DND-41 (cell line): ENCODE measurements at regions not wholly inside any gene's neighbourhood (a gene's known extent, or its start where the extent isn't known, plus 50 kb on each side); places are given as distances from the start of the nearest gene placed in this dataset.

Experiments used
- EZH2 ChIP-seq: IDR thresholded peaks from 3 replicates; pipeline ENCODE4 v1.6.1; 2012; ENCODE audit warnings: borderline replicate concordance, low read depth, mild to moderate bottlenecking, moderate library complexity, low read length, inconsistent platforms; ENCODE audit not compliant: severe bottlenecking
- TF ChIP-seq, protein P1 (sequence below): IDR thresholded peaks from 2 replicates; pipeline ENCODE4 v1.5.1; 2012; ENCODE audit warnings: borderline replicate concordance, low read length, moderate library complexity, mild to moderate bottlenecking; ENCODE audit not compliant: poor library complexity, severe bottlenecking; ENCODE audit errors: extremely low read depth

DNA sequence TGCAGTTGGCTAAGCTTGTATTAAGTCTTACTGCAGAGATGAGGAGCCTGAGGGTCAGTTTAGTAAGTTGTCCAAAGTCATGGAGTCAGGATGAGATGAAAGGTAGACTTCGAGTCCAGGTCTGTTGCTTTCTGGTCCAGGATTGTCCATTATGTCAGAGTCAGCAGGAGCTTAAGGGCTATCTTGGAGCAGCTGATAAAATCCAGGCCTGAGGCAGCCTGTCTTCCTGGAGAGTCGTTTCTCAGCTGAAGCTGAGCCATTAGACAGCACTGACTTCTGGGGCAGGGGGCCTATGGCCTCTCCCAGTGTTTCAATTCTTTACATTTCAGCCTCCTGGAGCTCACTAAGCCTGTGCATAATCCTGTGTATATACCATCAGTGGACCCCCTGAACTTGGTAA lies 219.5 kb upstream of the GAP43 start:
- TF ChIP-seq, protein P1, sequence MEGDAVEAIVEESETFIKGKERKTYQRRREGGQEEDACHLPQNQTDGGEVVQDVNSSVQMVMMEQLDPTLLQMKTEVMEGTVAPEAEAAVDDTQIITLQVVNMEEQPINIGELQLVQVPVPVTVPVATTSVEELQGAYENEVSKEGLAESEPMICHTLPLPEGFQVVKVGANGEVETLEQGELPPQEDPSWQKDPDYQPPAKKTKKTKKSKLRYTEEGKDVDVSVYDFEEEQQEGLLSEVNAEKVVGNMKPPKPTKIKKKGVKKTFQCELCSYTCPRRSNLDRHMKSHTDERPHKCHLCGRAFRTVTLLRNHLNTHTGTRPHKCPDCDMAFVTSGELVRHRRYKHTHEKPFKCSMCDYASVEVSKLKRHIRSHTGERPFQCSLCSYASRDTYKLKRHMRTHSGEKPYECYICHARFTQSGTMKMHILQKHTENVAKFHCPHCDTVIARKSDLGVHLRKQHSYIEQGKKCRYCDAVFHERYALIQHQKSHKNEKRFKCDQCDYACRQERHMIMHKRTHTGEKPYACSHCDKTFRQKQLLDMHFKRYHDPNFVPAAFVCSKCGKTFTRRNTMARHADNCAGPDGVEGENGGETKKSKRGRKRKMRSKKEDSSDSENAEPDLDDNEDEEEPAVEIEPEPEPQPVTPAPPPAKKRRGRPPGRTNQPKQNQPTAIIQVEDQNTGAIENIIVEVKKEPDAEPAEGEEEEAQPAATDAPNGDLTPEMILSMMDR = no peak
- TF ChIP-seq EZH2 = no peak
